ENCODE measurements at regions not wholly inside any gene's neighbourhood (a gene's known extent, or its start where the extent isn't known, plus 50 kb on each side); places are given as distances from the start of the nearest gene placed in this dataset.

DNA sequence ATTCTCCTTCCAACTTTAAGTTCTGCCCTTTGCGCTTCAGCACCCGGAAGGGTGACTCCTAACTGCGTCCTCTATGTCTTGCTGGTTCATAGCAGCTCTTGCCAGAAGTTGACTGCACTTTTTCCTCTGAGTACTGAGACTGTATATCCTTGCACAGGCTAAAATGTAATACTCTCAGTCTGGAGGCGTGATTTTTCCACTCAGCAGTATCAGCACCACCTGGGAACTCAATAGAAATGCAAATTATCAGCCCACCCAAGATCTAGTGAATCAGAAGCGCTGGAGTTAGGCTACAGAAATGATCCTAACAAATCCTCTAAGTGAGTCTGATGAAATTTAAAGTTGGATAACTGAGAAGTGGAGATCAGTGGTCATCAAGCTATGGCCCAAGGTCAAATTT, 1611.9 kb upstream of the SLC10A2 start:
- Histone ChIP-seq H3K9me3 (ENCODE audit: control insufficient read depth, insufficient read depth, low read length) (no peaks in the 10 kb centered on the region; the same call in 1 of the 2 replicates), H4K20me1 (ENCODE audit: insufficient read depth, low read length) (no peaks in the 10 kb centered on the region), H3K27ac (ENCODE audit: insufficient read depth, low read length) (no peak overlapping the region), H2BK15ac (ENCODE audit: low read depth, low read length) (no peak overlapping the region), H3K18ac (ENCODE audit: low read depth, low read length) (no peak overlapping the region), H3K4me1 (ENCODE audit: control insufficient read depth, insufficient read depth, low read length) (no peaks in the 10 kb centered on the region), H3K23ac (ENCODE audit: low read depth, low read length) (no peak overlapping the region), H3K4me3 (ENCODE audit: insufficient read depth, low read depth, low read length) (no peak overlapping the region), H2AFZ (replicated peaks; ENCODE audit: low read length, poor library complexity) (no peak overlapping the region), H3K14ac (replicated peaks; ENCODE audit: low read depth, low read length) (no peak overlapping the region), H4K8ac (ENCODE audit: low read depth in 2 of 2, low read length in 2 of 2) (no peak overlapping the region), H3K9me1 (ENCODE audit: insufficient read depth, low read length) (no peaks in the 10 kb centered on the region), H4K5ac (ENCODE audit: low read depth, low read length) (no peak overlapping the region), H4K91ac (ENCODE audit: insufficient read depth, low read depth, low read length) (no peak overlapping the region), H3K79me1 (ENCODE audit: low read depth in 1 of 2, low read length in 2 of 2) (no peaks in the 10 kb centered on the region), H2AK9ac (replicated peaks; ENCODE audit: low read depth, low read length, poor library complexity) (no peak overlapping the region), H2AK5ac (ENCODE audit: low read depth, low read length) (no peak overlapping the region), H3K4me2 (ENCODE audit: low read depth, low read length) (no peak overlapping the region), H3K4ac (ENCODE audit: low read depth, low read length) (no peak overlapping the region), H3K36me3 (ENCODE audit: control insufficient read depth, insufficient read depth, low read length) (no peaks in the 10 kb centered on the region), H2BK5ac (ENCODE audit: low read depth, low read length, poor library complexity, severe bottlenecking) (no peak overlapping the region), H3K56ac (ENCODE audit: extremely low read depth, insufficient read depth, low read length) (no peak overlapping the region), H3K9ac (ENCODE audit: low read depth, low read length) (no peak overlapping the region), H3K27me3 (ENCODE audit: control insufficient read depth, insufficient read depth, low read length) (no peaks in the 10 kb centered on the region), H2BK20ac (ENCODE audit: low read depth, low read length) (no peak overlapping the region), H2BK120ac (ENCODE audit: low read depth, low read length) (no peak overlapping the region)
- intact Hi-C loops (cut with micrococcal nuclease) (no loop called here), in situ Hi-C loops (cut with MboI; ENCODE audit: low sequenced_read_pairs) (no loop called here), dilution Hi-C loops (cut with HindIII; ENCODE audit: low sequenced_read_pairs, unreplicated experiment) (no loop called here)
- ATAC-seq (ENCODE audit: low read depth) (no peak), DNase-seq (no peak)
- ChIA-PET CTCF (no interaction called here), POLR2A (ENCODE audit: unreplicated experiment) (no interaction called here)
- TF ChIP-seq POLR2A (IDR thresholded peaks at IDR 0.05; ENCODE audit: low read depth, low read length) = no peak
- no peak for TF ChIP-seq RFX5 (IDR thresholded peaks at IDR 0.05; ENCODE audit: low read depth, low read length)
- no peak for TF ChIP-seq FOS (IDR thresholded peaks at IDR 0.05; ENCODE audit: low read depth, low read length)
- TF ChIP-seq BHLHE40 (IDR thresholded peaks at IDR 0.05; ENCODE audit: low read depth, low read length) = no peak
- 58% methylated on average over 3 of the region's 5 CpGs; no CpG with 5 or more reads in 1 of the 2 experiments for WGBS, 2 experiments (ENCODE audit: extremely low coverage in 2 of 2, insufficient read length in 1 of 2)
- no TSS peak for BruUV-seq (replicated peaks)

Data from IMR-90 (cell line).